Astrocyte (in vitro differentiated cells and primary cell): ENCODE measurements at regions not wholly inside any gene's neighbourhood (a gene's known extent, or its start where the extent isn't known, plus 50 kb on each side); places are given as distances from the start of the nearest gene placed in this dataset.

ENCODE experiments used
- CTCF ChIP-seq: IDR thresholded peaks from 2 replicates; pipeline ENCODE4 v1.5.1; 2011; ENCODE audit warnings: low read depth, mild to moderate bottlenecking, inconsistent platforms, low read length, moderate library complexity; ENCODE audit not compliant: insufficient read depth
- EZH2 ChIP-seq: IDR thresholded peaks from 2 replicates; pipeline ENCODE4 v1.6.1; 2012; ENCODE audit warnings: mild to moderate bottlenecking, low read length, inconsistent platforms; ENCODE audit not compliant: insufficient read depth

GRCh38 chr17:70603226-70603625 is 433.9 kb downstream of the KCNJ2 start:
- TF ChIP-seq CTCF (no peak), EZH2 (no peak)
